Mesendoderm (in vitro differentiated cells): ENCODE measurements at regions not wholly inside any gene's neighbourhood (a gene's known extent, or its start where the extent isn't known, plus 50 kb on each side); places are given as distances from the start of the nearest gene placed in this dataset.

Source experiments
- DNase-seq: peaks from one replicate; pipeline ENCODE4 v3.0.0; 2013
- H2AK5ac ChIP-seq: 2 replicates; pipeline ENCODE4 v1.6.1; 2013; ENCODE audit warnings: low read length, inconsistent platforms
- H2BK120ac ChIP-seq: 2 replicates; pipeline ENCODE4 v1.6.1; 2013; ENCODE audit warnings: low read depth, mild to moderate bottlenecking, low read length, moderate library complexity, mixed read lengths
- H2BK15ac ChIP-seq: replicated peaks from 2 replicates; pipeline ENCODE4 v1.6.1; 2013; ENCODE audit warnings: low read depth, mild to moderate bottlenecking, moderate library complexity
- H2BK5ac ChIP-seq: 2 replicates; pipeline ENCODE4 v1.6.1; 2013; ENCODE audit warnings: low read length, inconsistent platforms
- H3K18ac ChIP-seq: 2 replicates; pipeline ENCODE4 v1.6.1; 2013; ENCODE audit warnings: mild to moderate bottlenecking, low read length, mixed read lengths
- H3K23ac ChIP-seq: one replicate; pipeline ENCODE4 v1.6.1; 2013; ENCODE audit warnings: low read length
- H3K27ac ChIP-seq: 2 replicates; pipeline ENCODE4 v1.5.1; 2013; ENCODE audit warnings: low read depth, mild to moderate bottlenecking, inconsistent platforms, low read length, moderate library complexity
- H3K27me3 ChIP-seq: 2 replicates; pipeline ENCODE4 v1.6.1; 2013; ENCODE audit warnings: low read length, control low read depth, mild to moderate bottlenecking, inconsistent platforms; ENCODE audit not compliant: insufficient read depth, poor library complexity
- H3K36me3 ChIP-seq: 2 replicates; pipeline ENCODE4 v1.6.1; 2013; ENCODE audit warnings: low read length, inconsistent platforms; ENCODE audit not compliant: control insufficient read depth, insufficient read depth
- H3K4ac ChIP-seq: one replicate; pipeline ENCODE4 v1.6.1; 2013; ENCODE audit warnings: low read depth, mild to moderate bottlenecking, low read length, moderate library complexity
- H3K4me1 ChIP-seq: 2 replicates; pipeline ENCODE4 v1.6.1; 2013; ENCODE audit warnings: low read depth, low read length, inconsistent platforms; ENCODE audit not compliant: control insufficient read depth
- H3K4me2 ChIP-seq: 2 replicates; pipeline ENCODE4 v1.6.1; 2013; ENCODE audit warnings: low read length
- H3K4me3 ChIP-seq: 2 replicates; pipeline ENCODE4 v1.5.1; 2013; ENCODE audit warnings: mild to moderate bottlenecking, low read length
- H3K56ac ChIP-seq: one replicate; pipeline ENCODE4 v1.6.1; 2013; ENCODE audit warnings: low read length
- H3K79me1 ChIP-seq: 2 replicates; pipeline ENCODE4 v1.6.1; 2013; ENCODE audit warnings: low read length, inconsistent platforms
- H3K79me2 ChIP-seq: 2 replicates; pipeline ENCODE4 v1.6.1; 2013; ENCODE audit warnings: mild to moderate bottlenecking, low read length; ENCODE audit not compliant: control insufficient read depth, insufficient read depth
- H3K9ac ChIP-seq: 2 replicates; pipeline ENCODE4 v1.6.1; 2013; ENCODE audit warnings: low read length, inconsistent platforms
- H4K5ac ChIP-seq: one replicate; pipeline ENCODE4 v1.6.1; 2013; ENCODE audit warnings: low read length
- H4K8ac ChIP-seq: one replicate; pipeline ENCODE4 v1.6.1; 2013; ENCODE audit warnings: low read depth, mild to moderate bottlenecking, control low read depth, low read length, moderate library complexity
- WGBS: extraction: QIAGEN DNeasy Blood & Tissue Kit; methylation state at CpG from one replicate; pipeline ENCODE4 v1.1.7; 2013; ENCODE audit warnings: low lambda C conversion rate, missing lambda C conversion rate; ENCODE audit not compliant: insufficient coverage; ENCODE audit errors: extremely low coverage; 5-methylcytosine and 5-hydroxymethylcytosine counted together

DNA sequence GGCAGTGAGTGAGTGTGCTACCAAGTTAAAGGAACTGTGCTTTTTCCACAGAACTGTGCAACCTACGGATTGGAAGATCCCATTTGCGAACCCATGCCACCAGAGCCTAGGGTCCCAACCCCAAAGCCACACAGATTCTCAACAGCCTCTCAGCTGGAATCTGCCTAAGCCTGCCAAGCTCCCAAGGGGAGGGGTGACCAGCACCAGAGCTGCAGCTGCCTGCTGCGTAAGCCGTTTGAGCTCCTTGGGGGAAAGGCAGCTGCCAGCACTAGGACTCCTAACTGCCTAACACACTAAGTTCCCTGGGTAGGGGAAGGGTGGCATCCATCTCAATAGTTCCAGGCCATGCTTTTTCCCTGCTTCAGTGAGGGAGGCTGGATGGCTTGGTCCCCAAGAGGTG lies 738.1 kb upstream of the PRKX start:
- Histone ChIP-seq H4K8ac (no peak overlapping the region), H3K9ac (no peak overlapping the region), H3K27me3 (no peaks in the 10 kb centered on the region), H3K4ac (no peak overlapping the region), H3K23ac (no peak overlapping the region), H4K5ac (no peak overlapping the region), H3K4me1 (no peaks in the 10 kb centered on the region), H3K4me2 (no peak overlapping the region), H3K36me3 (no peaks in the 10 kb centered on the region), H3K79me1 (no peaks in the 10 kb centered on the region), H2AK5ac (no peak overlapping the region), H3K18ac (no peak overlapping the region), H3K56ac (no peak overlapping the region), H2BK15ac (no peak overlapping the region), H3K27ac (no peak overlapping the region), H3K4me3 (no peak overlapping the region), H3K79me2 (no peaks in the 10 kb centered on the region), H2BK5ac (no peak overlapping the region), H2BK120ac (no peak overlapping the region)
- WGBS = no CpG with 5 or more reads among the region's 4 CpGs
- DNase-seq = no peak

DNA sequence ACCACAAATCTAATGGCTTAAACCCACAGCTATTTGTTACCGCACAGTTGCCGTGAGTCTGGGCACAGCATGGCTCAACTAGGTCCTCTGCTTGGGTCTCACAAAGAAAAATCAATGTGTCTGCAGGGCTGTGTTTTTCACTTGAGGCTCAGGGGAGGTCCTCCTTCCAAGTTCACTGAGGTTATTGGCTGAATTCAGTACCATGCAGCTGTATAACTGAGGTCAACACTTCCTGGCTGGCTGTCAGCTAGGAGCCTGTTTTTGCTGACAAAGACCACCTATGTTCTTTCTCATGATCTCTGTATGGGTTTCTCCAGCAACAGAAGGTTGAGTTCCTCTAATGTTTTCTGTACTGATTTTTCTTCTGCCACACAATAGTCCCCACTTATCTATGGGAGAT lies 736.7 kb upstream of the PRKX start:
- no peak overlapping the region for H2AK5ac ChIP-seq
- no peaks in the 10 kb centered on the region for H3K36me3 ChIP-seq
- no peak for DNase-seq
- H4K5ac ChIP-seq = no peak overlapping the region
- H3K56ac ChIP-seq = no peak overlapping the region
- no peak overlapping the region for H3K23ac ChIP-seq
- no peaks in the 10 kb centered on the region for H3K79me2 ChIP-seq
- H3K4me1 ChIP-seq = no peaks in the 10 kb centered on the region
- H3K27me3 ChIP-seq = no peaks in the 10 kb centered on the region
- no peak overlapping the region for H3K18ac ChIP-seq
- H2BK5ac ChIP-seq = no peak overlapping the region
- H3K9ac ChIP-seq = no peak overlapping the region
- no peak overlapping the region for H2BK15ac ChIP-seq
- no peak overlapping the region for H4K8ac ChIP-seq
- no peak overlapping the region for H3K4me3 ChIP-seq
- no peak overlapping the region for H3K4me2 ChIP-seq
- no CpG with 5 or more reads among the region's 2 CpGs for WGBS
- no peaks in the 10 kb centered on the region for H3K79me1 ChIP-seq
- H2BK120ac ChIP-seq = no peak overlapping the region
- no peak overlapping the region for H3K4ac ChIP-seq
- no peak overlapping the region for H3K27ac ChIP-seq

DNA sequence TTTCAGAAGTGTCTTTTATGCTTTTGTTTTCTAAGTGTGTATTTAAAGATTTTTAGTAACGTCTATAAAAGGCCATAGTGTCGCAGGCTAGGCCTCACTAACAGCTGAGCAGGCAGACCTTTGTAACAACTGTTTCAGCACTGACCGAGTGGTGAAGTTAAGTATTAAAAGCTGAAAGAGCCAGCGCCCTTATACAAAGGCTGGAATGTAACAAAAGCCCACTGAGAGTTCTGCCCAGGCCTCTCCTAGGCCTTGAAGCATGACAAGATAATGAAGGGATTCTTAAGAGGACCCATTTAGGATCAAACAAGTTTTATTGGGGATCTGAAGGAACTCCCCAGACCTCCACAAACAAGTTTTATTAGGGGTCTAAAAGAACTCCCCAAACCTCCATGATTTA lies 722.5 kb upstream of the PRKX start:
- no peak overlapping the region for H2AK5ac ChIP-seq
- no peaks in the 10 kb centered on the region for H3K79me2 ChIP-seq
- peak; percentile 1 for DNase-seq
- no peak overlapping the region for H3K4me2 ChIP-seq
- no peak overlapping the region for H3K4me3 ChIP-seq
- H3K36me3 ChIP-seq = no peaks in the 10 kb centered on the region
- H3K4me1 ChIP-seq = no peaks in the 10 kb centered on the region
- no peak overlapping the region for H3K18ac ChIP-seq
- no peak overlapping the region for H2BK120ac ChIP-seq
- H3K27ac ChIP-seq = no peak overlapping the region
- H4K8ac ChIP-seq = no peak overlapping the region
- H3K27me3 ChIP-seq = no peaks in the 10 kb centered on the region
- H2BK5ac ChIP-seq = no peak overlapping the region
- H3K4ac ChIP-seq = no peak overlapping the region
- no peak overlapping the region for H3K9ac ChIP-seq
- WGBS = no CpG with 5 or more reads among the region's 4 CpGs
- no peak overlapping the region for H2BK15ac ChIP-seq
- H3K56ac ChIP-seq = no peak overlapping the region
- no peak overlapping the region for H4K5ac ChIP-seq
- H3K79me1 ChIP-seq = no peaks in the 10 kb centered on the region
- H3K23ac ChIP-seq = no peak overlapping the region

DNA sequence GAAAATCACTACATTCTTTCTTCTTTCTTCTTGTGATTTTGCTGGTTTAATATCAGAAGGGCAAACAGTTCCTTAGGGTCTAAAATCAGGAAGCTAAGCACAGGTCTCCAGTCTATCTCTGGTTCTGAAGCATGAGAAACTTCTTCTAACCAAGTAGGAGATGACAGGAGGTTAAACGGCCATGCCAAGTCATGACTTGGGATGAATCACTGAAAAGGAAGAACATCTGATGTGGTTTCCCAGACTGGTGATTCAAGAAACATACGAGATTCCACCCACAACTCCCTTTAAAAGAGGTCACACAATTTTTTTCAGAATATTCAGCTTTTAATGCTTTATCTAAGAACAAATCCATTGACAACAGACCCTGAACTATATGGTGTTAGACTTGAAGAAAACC lies 684.0 kb upstream of the PRKX start:
- WGBS = no CpG with 5 or more reads among the region's 2 CpGs
- no peak overlapping the region for H3K4ac ChIP-seq
- H3K36me3 ChIP-seq = no peaks in the 10 kb centered on the region
- no peak overlapping the region for H3K56ac ChIP-seq
- H3K4me3 ChIP-seq = no peak overlapping the region
- H3K79me1 ChIP-seq = no peaks in the 10 kb centered on the region
- no peak overlapping the region for H3K27ac ChIP-seq
- no peak overlapping the region for H3K4me2 ChIP-seq
- H3K18ac ChIP-seq = no peak overlapping the region
- no peaks in the 10 kb centered on the region for H3K79me2 ChIP-seq
- no peak overlapping the region for H2BK5ac ChIP-seq
- H2AK5ac ChIP-seq = no peak overlapping the region
- no peak for DNase-seq
- no peaks in the 10 kb centered on the region for H3K4me1 ChIP-seq
- H2BK15ac ChIP-seq = no peak overlapping the region
- H4K8ac ChIP-seq = no peak overlapping the region
- H2BK120ac ChIP-seq = no peak overlapping the region
- no peak overlapping the region for H3K9ac ChIP-seq
- no peak overlapping the region for H4K5ac ChIP-seq
- no peak overlapping the region for H3K23ac ChIP-seq
- no peaks in the 10 kb centered on the region for H3K27me3 ChIP-seq

DNA sequence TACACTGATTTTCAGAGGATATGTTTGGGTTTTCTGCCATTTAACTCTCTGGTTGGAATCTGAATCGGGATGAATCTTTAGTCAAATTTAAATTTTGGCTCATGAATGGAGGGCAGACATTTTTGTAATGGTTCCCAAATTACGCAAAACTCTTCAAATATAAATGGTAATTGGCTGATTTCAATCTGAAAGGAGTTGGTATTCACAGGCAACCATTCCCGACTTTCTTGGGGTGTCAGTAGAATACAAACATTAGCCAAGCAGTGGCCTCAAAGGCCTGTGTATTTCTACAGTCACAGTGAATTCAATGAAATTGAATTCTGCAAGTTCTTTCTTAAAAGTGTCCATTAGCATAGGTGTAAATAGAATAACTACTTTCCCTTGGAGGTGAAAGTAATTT lies 668.8 kb upstream of the PRKX start:
- DNase-seq = no peak
- Histone ChIP-seq H3K27ac (no peak overlapping the region), H3K79me2 (no peaks in the 10 kb centered on the region), H3K79me1 (no peaks in the 10 kb centered on the region), H3K18ac (no peak overlapping the region), H2BK15ac (no peak overlapping the region), H2AK5ac (no peak overlapping the region), H3K27me3 (no peaks in the 10 kb centered on the region), H3K23ac (no peak overlapping the region), H3K4me2 (no peak overlapping the region), H3K4ac (no peak overlapping the region), H3K36me3 (no peaks in the 10 kb centered on the region), H3K56ac (no peak overlapping the region), H3K4me1 (no peaks in the 10 kb centered on the region), H2BK5ac (no peak overlapping the region), H3K9ac (no peak overlapping the region), H4K5ac (no peak overlapping the region), H4K8ac (no peak overlapping the region), H2BK120ac (no peak overlapping the region), H3K4me3 (no peak overlapping the region)
- no CpG with 5 or more reads among the region's 3 CpGs for WGBS

DNA sequence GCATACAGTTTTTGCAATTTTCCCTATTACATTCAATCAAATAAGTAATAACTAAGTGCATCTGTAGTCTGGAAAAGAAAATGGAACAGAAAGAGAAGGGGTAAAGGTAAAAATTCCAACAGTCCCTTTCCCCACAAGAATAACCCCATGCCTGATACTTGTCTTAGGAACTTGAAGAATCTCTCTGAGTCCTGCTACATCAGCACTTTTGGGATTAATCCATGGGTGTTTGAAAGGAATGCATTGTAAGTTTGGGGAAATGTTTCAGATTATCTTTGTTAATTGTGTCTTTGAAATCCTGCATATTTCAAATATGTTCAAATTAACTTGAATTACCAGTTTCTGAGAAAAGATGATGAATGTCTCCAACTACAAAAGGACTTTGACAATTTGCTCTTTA lies 667.3 kb upstream of the PRKX start:
- H2BK5ac ChIP-seq = no peak overlapping the region
- H3K4ac ChIP-seq = no peak overlapping the region

More for the DNA sequence above, 667.3 kb upstream of the PRKX start:
- Histone ChIP-seq H4K8ac (no peak overlapping the region), H2BK120ac (no peak overlapping the region), H3K18ac (no peak overlapping the region), H3K27me3 (no peaks in the 10 kb centered on the region), H2BK15ac (no peak overlapping the region), H3K56ac (no peak overlapping the region), H3K79me1 (no peaks in the 10 kb centered on the region), H3K27ac (no peak overlapping the region), H2AK5ac (no peak overlapping the region), H3K23ac (no peak overlapping the region), H3K79me2 (no peaks in the 10 kb centered on the region), H4K5ac (no peak overlapping the region), H3K36me3 (no peaks in the 10 kb centered on the region), H3K4me1 (no peaks in the 10 kb centered on the region), H3K4me2 (no peak overlapping the region), H3K9ac (no peak overlapping the region), H3K4me3 (no peak overlapping the region)
- DNase-seq = peak; percentile 46
